Urothelium cell line (cell line): ENCODE measurements at regions not wholly inside any gene's neighbourhood (a gene's known extent, or its start where the extent isn't known, plus 50 kb on each side); places are given as distances from the start of the nearest gene placed in this dataset.
"Not testable (repeated sequence)": the region's sequence is repeated elsewhere in the genome, so short reads cannot be mapped to it uniquely, and the experiment has no call there.

Experiments used
- DNase-seq: peaks from one replicate; pipeline ENCODE4 v3.0.0; 2011; ENCODE audit warnings: low spot score, mixed read lengths
- FAIRE-seq: peaks from 2 replicates; lab custom pipeline; 2011; peaks lifted over from hg19 to GRCh38; lab: Jason Lieb, UNC

- DNase-seq = no peak
- no peak for FAIRE-seq
These were observed 796.8 kb downstream of the XPNPEP1 start for GRCh38 chr10:109126541-109126940.

GRCh38 chr10:109126016-109126415, 797.3 kb downstream of the XPNPEP1 start:
- no peak for FAIRE-seq
- DNase-seq = no peak

GRCh38 chr10:109115179-109115578, 808.1 kb downstream of the XPNPEP1 start:
- DNase-seq (no peak), FAIRE-seq (no peak)

GRCh38 chr10:109114579-109114978, 808.7 kb downstream of the XPNPEP1 start:
- DNase-seq (no peak), FAIRE-seq (no peak)

GRCh38 chr10:109106604-109107003, 816.7 kb downstream of the XPNPEP1 start:
- DNase-seq (no peak), FAIRE-seq (no peak)

GRCh38 chr10:109105725-109106124, 817.6 kb downstream of the XPNPEP1 start:
- DNase-seq = no peak
- FAIRE-seq = no peak

- FAIRE-seq = no peak
- no peak for DNase-seq
These were observed 818.5 kb downstream of the XPNPEP1 start for GRCh38 chr10:109104806-109105205.

- FAIRE-seq = no peak
These were observed 820.0 kb downstream of the XPNPEP1 start for GRCh38 chr10:109103278-109103677.

GRCh38 chr10:109089779-109090178, 833.5 kb downstream of the XPNPEP1 start:
- no peak for FAIRE-seq
- no peak for DNase-seq

More at GRCh38 chr10:109103278-109103677, 820.0 kb downstream of the XPNPEP1 start:
- DNase-seq = no peak

GRCh38 chr10:109071539-109071938, 851.8 kb downstream of the XPNPEP1 start:
- FAIRE-seq = no peak
- no peak for DNase-seq

GRCh38 chr10:109070492-109070891, 852.8 kb downstream of the XPNPEP1 start:
- DNase-seq (no peak), FAIRE-seq (no peak)

GRCh38 chr10:109067031-109067430, 856.3 kb downstream of the XPNPEP1 start:
- no peak for DNase-seq
- FAIRE-seq = no peak

- DNase-seq (no peak), FAIRE-seq (no peak)
These were observed 857.5 kb downstream of the XPNPEP1 start for GRCh38 chr10:109065821-109066220.

- FAIRE-seq = no peak
- no peak for DNase-seq
These were observed 860.9 kb downstream of the XPNPEP1 start for GRCh38 chr10:109062371-109062770.

- no peak for FAIRE-seq
- DNase-seq = no peak
These were observed 868.1 kb downstream of the XPNPEP1 start for GRCh38 chr10:109055243-109055642.

- FAIRE-seq = no peak
These were observed 875.5 kb downstream of the XPNPEP1 start for GRCh38 chr10:109047856-109048255.

GRCh38 chr10:109046427-109046826, 876.9 kb downstream of the XPNPEP1 start:
- not testable (repeated sequence) for DNase-seq, FAIRE-seq

More at GRCh38 chr10:109047856-109048255, 875.5 kb downstream of the XPNPEP1 start:
- no peak for DNase-seq

- no peak for DNase-seq
- no peak for FAIRE-seq
These were observed 882.7 kb downstream of the XPNPEP1 start for GRCh38 chr10:109040622-109041021.

GRCh38 chr10:109037978-109038377, 885.3 kb downstream of the XPNPEP1 start:
- FAIRE-seq = no peak
- no peak for DNase-seq

GRCh38 chr10:109030581-109031210, 892.6 kb downstream of the XPNPEP1 start:
- FAIRE-seq = no peak
- DNase-seq = peak; percentile 17

- no peak for FAIRE-seq
- no peak for DNase-seq
These were observed 893.4 kb downstream of the XPNPEP1 start for GRCh38 chr10:109029870-109030269.

GRCh38 chr10:109027534-109028185, 895.7 kb downstream of the XPNPEP1 start:
- FAIRE-seq (no peak), DNase-seq (no peak)
